HepG2 (cell line): ENCODE measurements at regions not wholly inside any gene's neighbourhood (a gene's known extent, or its start where the extent isn't known, plus 50 kb on each side); places are given as distances from the start of the nearest gene placed in this dataset.

Experiments used
- AHDC1 ChIP-seq: sonication (generic); formaldehyde crosslinking; IDR thresholded peaks from 2 replicates; pipeline ENCODE4 v1.5.1; 2020; ENCODE audit warnings: mild to moderate bottlenecking, missing genetic modification reagents, borderline replicate concordance
- CEBPG ChIP-seq: IDR thresholded peaks from 2 replicates; pipeline ENCODE4 v1.6.1; 2016
- EHMT2 ChIP-seq: fragments of 200-600 bp; sonication (generic); IDR thresholded peaks from 2 replicates; pipeline ENCODE4 v1.7.0; 2017; ENCODE audit warnings: antibody characterized with exemption, low read depth, low read length, borderline replicate concordance
- ETV5 ChIP-seq: IDR thresholded peaks from 2 replicates; pipeline ENCODE4 v1.6.1; 2018; ENCODE audit warnings: missing biosample characterization, missing genetic modification reagents, inconsistent platforms, borderline replicate concordance
- FOXP1 ChIP-seq, 2 experiments: fragments of 450-650 bp in 1 of 2; IDR thresholded peaks; 2 replicates each; pipeline ENCODE4 v1.6.1; 2017 to 2018; ENCODE audit warnings: antibody characterized with exemption in 1 of 2
- MATR3 ChIP-seq: sonication (generic); formaldehyde crosslinking; IDR thresholded peaks from 2 replicates; pipeline ENCODE4 v1.4.0; 2020; ENCODE audit warnings: missing genetic modification reagents
- MIXL1 ChIP-seq: IDR thresholded peaks from 2 replicates; pipeline ENCODE4 v1.6.1; 2016
- NFE2L1 ChIP-seq: sonication (generic); formaldehyde crosslinking; IDR thresholded peaks from 2 replicates; pipeline ENCODE4 v1.4.0; 2020; ENCODE audit warnings: missing genetic modification reagents, mild to moderate bottlenecking, borderline replicate concordance
- PPARG ChIP-seq: conservative IDR thresholded peaks from 2 replicates; pipeline ENCODE4 v1.6.1; 2016; ENCODE audit warnings: missing biosample characterization, missing genetic modification reagents
- REST ChIP-seq, 2 experiments: IDR thresholded peaks; 2 replicates each; pipeline ENCODE4 v1.6.1; 2011 to 2012; ENCODE audit warnings: low read length in 2 of 2, borderline replicate concordance in 1 of 2, low read depth in 1 of 2, mild to moderate bottlenecking in 1 of 2, moderate library complexity in 1 of 2
- TEAD3 ChIP-seq: optimal IDR thresholded peaks from 2 replicates; pipeline ENCODE3; 2016; ENCODE audit warnings: borderline replicate concordance
- TFAP4 ChIP-seq: sonication (generic); IDR thresholded peaks from 2 replicates; pipeline ENCODE4 v1.6.1; 2016; ENCODE audit warnings: low read depth, borderline replicate concordance
- ZNF331 ChIP-seq: sonication (generic); formaldehyde crosslinking; IDR thresholded peaks from 2 replicates; pipeline ENCODE4 v1.4.0; 2020; ENCODE audit warnings: missing genetic modification reagents
- ZSCAN29 ChIP-seq: sonication (generic); formaldehyde crosslinking; conservative IDR thresholded peaks from 2 replicates; pipeline ENCODE4 v1.4.0; 2020; ENCODE audit warnings: mild to moderate bottlenecking, missing genetic modification reagents
- TF ChIP-seq, protein P1 (sequence below): IDR thresholded peaks from 2 replicates; pipeline ENCODE4 v1.6.1; 2018; ENCODE audit warnings: missing genetic modification reagents, mild to moderate bottlenecking, missing compliant biosample characterization

- TF ChIP-seq NFE2L1 (CRISPR knock-in tag) (no peak), EHMT2 (peak; percentile 85; the same call in 1 of the 2 replicates), TEAD3 (peak; percentile 95), CEBPG (CRISPR knock-in tag) (peak; percentile 60), ETV5 (CRISPR knock-in tag) (peak; percentile 50; the same call in 1 of the 2 replicates), MATR3 (CRISPR knock-in tag) (no peak), PPARG (CRISPR knock-in tag) (peak; percentile 48), REST (IDR thresholded peaks at IDR 0.05; ENCODE audit: borderline replicate concordance in 1 of 2, low read depth in 1 of 2, low read length in 2 of 2) (peak in 1 of 2 experiments; percentile 50; a peak in 1 of 4 replicates), MIXL1 (CRISPR knock-in tag) (peak; percentile 99), ZNF331 (CRISPR knock-in tag) (peak; percentile 51; the same call in 1 of the 2 replicates), FOXP1 (IDR thresholded peaks at IDR 0.05) (0 out of 2 replicates have a peak, but pooled peaks have one; percentile 21), FOXP1 (CRISPR knock-in tag; IDR thresholded peaks at IDR 0.05) (peak; percentile 89), AHDC1 (CRISPR knock-in tag) (peak; percentile 85; the same call in 1 of the 2 replicates), ZSCAN29 (CRISPR knock-in tag) (no peak), TFAP4 (no peak; the same call in 1 of the 2 replicates)
- TF ChIP-seq, protein P1, sequence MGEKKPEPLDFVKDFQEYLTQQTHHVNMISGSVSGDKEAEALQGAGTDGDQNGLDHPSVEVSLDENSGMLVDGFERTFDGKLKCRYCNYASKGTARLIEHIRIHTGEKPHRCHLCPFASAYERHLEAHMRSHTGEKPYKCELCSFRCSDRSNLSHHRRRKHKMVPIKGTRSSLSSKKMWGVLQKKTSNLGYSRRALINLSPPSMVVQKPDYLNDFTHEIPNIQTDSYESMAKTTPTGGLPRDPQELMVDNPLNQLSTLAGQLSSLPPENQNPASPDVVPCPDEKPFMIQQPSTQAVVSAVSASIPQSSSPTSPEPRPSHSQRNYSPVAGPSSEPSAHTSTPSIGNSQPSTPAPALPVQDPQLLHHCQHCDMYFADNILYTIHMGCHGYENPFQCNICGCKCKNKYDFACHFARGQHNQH (CRISPR knock-in tag) = peak; percentile 39; the same call in 1 of the 2 replicates
Observed at GRCh38 chr5:30505014-30505886, 688.2 kb upstream of the CDH6 start (continued).
